ENCODE measurements at regions not wholly inside any gene's neighbourhood (a gene's known extent, or its start where the extent isn't known, plus 50 kb on each side); places are given as distances from the start of the nearest gene placed in this dataset.

DNA sequence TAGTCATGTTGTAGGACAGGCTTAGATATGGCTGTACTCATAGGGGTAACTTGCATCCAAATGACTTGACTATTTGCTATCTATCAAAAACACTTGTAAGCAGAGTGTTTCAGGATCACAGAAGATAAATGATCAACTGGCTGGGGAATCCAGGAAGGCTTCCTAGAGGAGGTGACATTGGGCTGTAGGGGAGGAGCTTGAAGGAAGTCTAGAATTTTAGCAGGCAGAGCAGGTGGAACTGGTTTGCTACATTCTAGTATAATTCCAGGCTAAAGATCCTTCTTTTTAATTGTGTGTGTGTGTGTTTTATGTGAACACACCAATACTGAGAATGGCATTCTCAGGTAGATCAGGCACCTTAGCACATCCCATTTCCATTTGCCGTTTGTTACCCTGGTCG is 380.3 kb downstream of the MCTP2 start:
- TF ChIP-seq, protein P1, sequence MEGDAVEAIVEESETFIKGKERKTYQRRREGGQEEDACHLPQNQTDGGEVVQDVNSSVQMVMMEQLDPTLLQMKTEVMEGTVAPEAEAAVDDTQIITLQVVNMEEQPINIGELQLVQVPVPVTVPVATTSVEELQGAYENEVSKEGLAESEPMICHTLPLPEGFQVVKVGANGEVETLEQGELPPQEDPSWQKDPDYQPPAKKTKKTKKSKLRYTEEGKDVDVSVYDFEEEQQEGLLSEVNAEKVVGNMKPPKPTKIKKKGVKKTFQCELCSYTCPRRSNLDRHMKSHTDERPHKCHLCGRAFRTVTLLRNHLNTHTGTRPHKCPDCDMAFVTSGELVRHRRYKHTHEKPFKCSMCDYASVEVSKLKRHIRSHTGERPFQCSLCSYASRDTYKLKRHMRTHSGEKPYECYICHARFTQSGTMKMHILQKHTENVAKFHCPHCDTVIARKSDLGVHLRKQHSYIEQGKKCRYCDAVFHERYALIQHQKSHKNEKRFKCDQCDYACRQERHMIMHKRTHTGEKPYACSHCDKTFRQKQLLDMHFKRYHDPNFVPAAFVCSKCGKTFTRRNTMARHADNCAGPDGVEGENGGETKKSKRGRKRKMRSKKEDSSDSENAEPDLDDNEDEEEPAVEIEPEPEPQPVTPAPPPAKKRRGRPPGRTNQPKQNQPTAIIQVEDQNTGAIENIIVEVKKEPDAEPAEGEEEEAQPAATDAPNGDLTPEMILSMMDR (IDR thresholded peaks at IDR 0.05), result no peak
- TF ChIP-seq POLR2A (IDR thresholded peaks at IDR 0.05), result no peak
